ENCODE measurements at regions not wholly inside any gene's neighbourhood (a gene's known extent, or its start where the extent isn't known, plus 50 kb on each side); places are given as distances from the start of the nearest gene placed in this dataset.

GRCh38 chr10:4011136-4011812, 226.3 kb upstream of the KLF6 start:
- TF ChIP-seq CTCF (IDR thresholded peaks at IDR 0.05; ENCODE audit: low read depth, low read length, poor library complexity, severe bottlenecking), result no peak
- TF ChIP-seq EZH2phosphoT487 (IDR thresholded peaks at IDR 0.05; ENCODE audit: borderline replicate concordance, low read length), result no peak
- Histone ChIP-seq H4K20me1 (ENCODE audit: control insufficient read depth, insufficient read depth, low read depth, low read length) (no peaks in the 10 kb centered on the region), H3K79me2 (ENCODE audit: control insufficient read depth, low read length) (no peaks in the 10 kb centered on the region), H3K27ac (ENCODE audit: low read depth, low read length) (no peak overlapping the region), H3K4me2 (ENCODE audit: low read length) (no peak overlapping the region), H3K27me3 (ENCODE audit: control insufficient read depth, low read length) (no peaks in the 10 kb centered on the region), H3K9me3 (ENCODE audit: control insufficient read depth, insufficient read depth, low read length) (no peaks in the 10 kb centered on the region), H3K36me3 (ENCODE audit: control insufficient read depth, low read length) (no peaks in the 10 kb centered on the region), H3F3A (ENCODE audit: control insufficient read depth, insufficient read depth) (no peaks in the 10 kb centered on the region), H3K4me3 (ENCODE audit: low read length) (no peak overlapping the region), H3K9me2 (replicated peaks; ENCODE audit: control insufficient read depth, low read length) (no peaks in the 10 kb centered on the region), H3K4me1 (ENCODE audit: control insufficient read depth, low read length) (no peaks in the 10 kb centered on the region)

GRCh38 chr10:4008676-4009382, 223.8 kb upstream of the KLF6 start:
- Histone ChIP-seq H3K36me3 (ENCODE audit: control insufficient read depth, low read length) (no peaks in the 10 kb centered on the region), H3K27ac (ENCODE audit: low read depth, low read length) (no peak overlapping the region), H3K9me3 (ENCODE audit: control insufficient read depth, insufficient read depth, low read length) (no peaks in the 10 kb centered on the region), H3K27me3 (ENCODE audit: control insufficient read depth, low read length) (no peaks in the 10 kb centered on the region), H4K20me1 (ENCODE audit: control insufficient read depth, insufficient read depth, low read depth, low read length) (no peaks in the 10 kb centered on the region), H3K79me2 (ENCODE audit: control insufficient read depth, low read length) (no peaks in the 10 kb centered on the region), H3K9me2 (replicated peaks; ENCODE audit: control insufficient read depth, low read length) (no peaks in the 10 kb centered on the region), H3K4me1 (ENCODE audit: control insufficient read depth, low read length) (no peaks in the 10 kb centered on the region), H3K4me2 (ENCODE audit: low read length) (no peak overlapping the region), H3K4me3 (ENCODE audit: low read length) (no peak overlapping the region), H3F3A (ENCODE audit: control insufficient read depth, insufficient read depth) (no peaks in the 10 kb centered on the region)
- TF ChIP-seq EZH2phosphoT487 (IDR thresholded peaks at IDR 0.05; ENCODE audit: borderline replicate concordance, low read length) (no peak), CTCF (IDR thresholded peaks at IDR 0.05; ENCODE audit: low read depth, low read length, poor library complexity, severe bottlenecking) (no peak)

- no peaks in the 10 kb centered on the region for H3F3A ChIP-seq (ENCODE audit: control insufficient read depth, insufficient read depth)
- no peak for TF ChIP-seq CTCF (IDR thresholded peaks at IDR 0.05; ENCODE audit: low read depth, low read length, poor library complexity, severe bottlenecking)
- TF ChIP-seq EZH2phosphoT487 (IDR thresholded peaks at IDR 0.05; ENCODE audit: borderline replicate concordance, low read length), result no peak
- no peak overlapping the region for H3K27ac ChIP-seq (ENCODE audit: low read depth, low read length)
- no peak overlapping the region for H3K4me2 ChIP-seq (ENCODE audit: low read length)
- H3K27me3 ChIP-seq (ENCODE audit: control insufficient read depth, low read length), result no peaks in the 10 kb centered on the region
- no peaks in the 10 kb centered on the region for H3K36me3 ChIP-seq (ENCODE audit: control insufficient read depth, low read length)
- no peaks in the 10 kb centered on the region for H4K20me1 ChIP-seq (ENCODE audit: control insufficient read depth, insufficient read depth, low read depth, low read length)
- H3K4me1 ChIP-seq (ENCODE audit: control insufficient read depth, low read length), result no peaks in the 10 kb centered on the region
- no peaks in the 10 kb centered on the region for H3K79me2 ChIP-seq (ENCODE audit: control insufficient read depth, low read length)
- no peaks in the 10 kb centered on the region for H3K9me3 ChIP-seq (ENCODE audit: control insufficient read depth, insufficient read depth, low read length)
- no peaks in the 10 kb centered on the region for H3K9me2 ChIP-seq (replicated peaks; ENCODE audit: control insufficient read depth, low read length)
- H3K4me3 ChIP-seq (ENCODE audit: low read length), result no peak overlapping the region
These were observed 222.8 kb upstream of the KLF6 start for GRCh38 chr10:4007771-4008170.
